Activated T-cell treated with anti-CD3 and anti-CD28 coated beads for 48 hours (primary cell): ENCODE measurements at regions not wholly inside any gene's neighbourhood (a gene's known extent, or its start where the extent isn't known, plus 50 kb on each side); places are given as distances from the start of the nearest gene placed in this dataset.
"Not testable (repeated sequence)": the region's sequence is repeated elsewhere in the genome, so short reads cannot be mapped to it uniquely, and the experiment has no call there.

Source experiments
- DNase-seq: peaks from one replicate; pipeline ENCODE4 v3.0.0-alpha.2; 2020; ENCODE audit warnings: low read depth

- DNase-seq = no peak
Observed at GRCh38 chr2:147275943-147276342, 568.9 kb upstream of the ACVR2A start.

GRCh38 chr2:147273628-147274027 is 571.2 kb upstream of the ACVR2A start:
- DNase-seq = no peak

- no peak for DNase-seq
Observed at GRCh38 chr2:147273106-147273505, 571.7 kb upstream of the ACVR2A start.

GRCh38 chr2:147269581-147269980 is 575.2 kb upstream of the ACVR2A start:
- DNase-seq = not testable (repeated sequence)

- no peak for DNase-seq
Observed at GRCh38 chr2:147260241-147260640, 584.6 kb upstream of the ACVR2A start.

GRCh38 chr2:147255812-147256211 is 589.0 kb upstream of the ACVR2A start:
- no peak for DNase-seq

GRCh38 chr2:147250652-147251356 is 594.0 kb upstream of the ACVR2A start:
- no peak for DNase-seq

- no peak for DNase-seq
Observed at GRCh38 chr2:147247749-147248148, 597.1 kb upstream of the ACVR2A start.

- DNase-seq = no peak
Observed at GRCh38 chr2:147242445-147242844, 602.4 kb upstream of the ACVR2A start.

GRCh38 chr2:147236601-147237000 is 608.2 kb upstream of the ACVR2A start:
- no peak for DNase-seq

- no peak for DNase-seq
Observed at GRCh38 chr2:147232225-147232669, 612.6 kb upstream of the ACVR2A start.

- no peak for DNase-seq
Observed at GRCh38 chr2:147231607-147232006, 613.2 kb upstream of the ACVR2A start.

- DNase-seq = no peak
Observed at GRCh38 chr2:147231081-147231480, 613.7 kb upstream of the ACVR2A start.

- no peak for DNase-seq
Observed at GRCh38 chr2:147227313-147227712, 617.5 kb upstream of the ACVR2A start.

- DNase-seq = no peak
Observed at GRCh38 chr2:147224070-147224469, 620.8 kb upstream of the ACVR2A start.

GRCh38 chr2:147223553-147224060 is 621.2 kb upstream of the ACVR2A start:
- DNase-seq = no peak

GRCh38 chr2:147223119-147223518 is 621.7 kb upstream of the ACVR2A start:
- DNase-seq = no peak

- DNase-seq = no peak
Observed at GRCh38 chr2:147222506-147222905, 622.3 kb upstream of the ACVR2A start.

- DNase-seq = no peak
Observed at GRCh38 chr2:147214914-147215313, 629.9 kb upstream of the ACVR2A start.

GRCh38 chr2:147211484-147211883 is 633.3 kb upstream of the ACVR2A start:
- DNase-seq = no peak

- DNase-seq = no peak
Observed at GRCh38 chr2:147204102-147204501, 640.7 kb upstream of the ACVR2A start.

- no peak for DNase-seq
Observed at GRCh38 chr2:147198651-147199171, 646.1 kb upstream of the ACVR2A start.

GRCh38 chr2:147197754-147198483 is 646.9 kb upstream of the ACVR2A start:
- DNase-seq = no peak
